Gastroesophageal sphincter (tissue), 3 donors: ENCODE measurements at regions not wholly inside any gene's neighbourhood (a gene's known extent, or its start where the extent isn't known, plus 50 kb on each side); places are given as distances from the start of the nearest gene placed in this dataset.

ENCODE experiments used
- CTCF ChIP-seq, 4 experiments: fragments of 200-600 bp in 2 of 4; fragments of 450-650 bp in 2 of 4; sonication (generic) in 1 of 4; IDR thresholded peaks; one replicate each; pipeline ENCODE4 v1.5.1; 2017 to 2019; ENCODE audit warnings: antibody characterized with exemption in 4 of 4, mild to moderate bottlenecking in 2 of 4, moderate library complexity in 2 of 4
- EP300 ChIP-seq: sonication (generic); formaldehyde crosslinking; IDR thresholded peaks from one replicate; pipeline ENCODE4 v1.6.1; 2017; ENCODE audit warnings: antibody characterized with exemption, mild to moderate bottlenecking
- POLR2A ChIP-seq, 2 donors: fragments of 450-650 bp; IDR thresholded peaks; one replicate each; pipeline ENCODE4 v1.6.1; 2017; ENCODE audit warnings: antibody characterized with exemption in 2 of 2, mild to moderate bottlenecking in 2 of 2, moderate library complexity in 1 of 2

- TF ChIP-seq CTCF (IDR thresholded peaks at IDR 0.05), result no peak
- TF ChIP-seq POLR2A (IDR thresholded peaks at IDR 0.05), result no peak
- TF ChIP-seq EP300, result no peak
Observed at GRCh38 chr2:118726821-118727220, 120.6 kb downstream of the EN1 start.
